ENCODE measurements at regions not wholly inside any gene's neighbourhood (a gene's known extent, or its start where the extent isn't known, plus 50 kb on each side); places are given as distances from the start of the nearest gene placed in this dataset.

DNA sequence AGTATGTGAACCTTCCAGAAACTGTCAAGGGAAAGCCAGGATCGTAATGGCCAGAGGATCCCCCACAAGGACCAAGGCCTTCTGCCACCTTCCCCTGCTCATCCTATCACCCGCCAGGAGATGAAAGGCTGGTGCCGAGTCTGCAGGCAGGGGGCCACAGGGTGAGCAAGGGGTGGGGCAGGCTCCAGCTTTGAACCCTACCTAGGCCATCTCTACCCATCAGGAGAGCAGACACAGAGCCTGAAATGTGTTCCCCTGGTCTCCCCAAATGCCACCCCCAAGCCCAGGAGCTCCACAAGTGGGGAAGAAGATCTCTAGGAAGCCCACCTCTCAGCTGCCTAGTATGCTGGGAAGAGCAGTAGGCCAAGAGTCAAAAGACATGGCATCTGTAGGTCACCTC lies 95.1 kb downstream of the KCTD15 start:
- DNase-seq (ENCODE audit: low read depth, low spot score) = no peak
- Histone ChIP-seq H3K36me3 (ENCODE audit: insufficient read depth, low read length) (no peaks in the 10 kb centered on the region), H3K9me3 (ENCODE audit: low read depth, low read length) (no peaks in the 10 kb centered on the region), H3K9ac (ENCODE audit: insufficient read length) (no peak overlapping the region), H3K27ac (no peak overlapping the region), H3K4me3 (no peak overlapping the region)
- no peak for TF ChIP-seq FOXP2 (optimal IDR thresholded peaks at IDR 0.05; ENCODE audit: control extremely low read depth, extremely low read length, insufficient read depth)
- TF ChIP-seq POLR2AphosphoS5 (IDR thresholded peaks at IDR 0.05; ENCODE audit: borderline replicate concordance, low read depth, low read length) = no peak
- TF ChIP-seq EZH2 (IDR thresholded peaks at IDR 0.05) = no peak

DNA sequence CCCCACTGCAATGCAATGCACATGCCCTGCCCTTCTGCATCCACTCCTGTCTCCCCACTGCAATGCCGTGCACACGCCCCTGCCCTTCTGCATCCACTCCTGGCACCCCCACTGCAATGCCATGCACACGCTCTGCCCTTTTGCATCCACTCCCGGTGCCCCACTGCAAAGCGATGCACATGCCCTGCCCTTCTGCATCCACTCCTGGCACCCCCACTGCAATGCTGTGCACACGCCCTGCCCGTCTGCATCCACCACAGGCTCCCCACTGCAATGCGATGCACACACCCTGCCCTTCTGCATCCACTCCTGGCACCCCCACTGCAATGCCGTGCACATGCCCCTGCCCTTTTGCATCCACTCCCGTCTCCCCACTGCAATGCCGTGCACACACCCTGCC lies 98.1 kb downstream of the KCTD15 start:
- Histone ChIP-seq H3K27ac (no peak overlapping the region), H3K9ac (ENCODE audit: insufficient read length) (no peak overlapping the region), H3K4me3 (no peak overlapping the region), H3K36me3 (ENCODE audit: insufficient read depth, low read length) (no peaks in the 10 kb centered on the region), H3K9me3 (ENCODE audit: low read depth, low read length) (peaks cover 4% of the 10 kb centered on the region; the same call in 1 of the 2 replicates)
- TF ChIP-seq EZH2 (IDR thresholded peaks at IDR 0.05) = no peak
- no peak for TF ChIP-seq POLR2AphosphoS5 (IDR thresholded peaks at IDR 0.05; ENCODE audit: borderline replicate concordance, low read depth, low read length)
- TF ChIP-seq FOXP2 (optimal IDR thresholded peaks at IDR 0.05; ENCODE audit: control extremely low read depth, extremely low read length, insufficient read depth) = no peak
- no peak for DNase-seq (ENCODE audit: low read depth, low spot score)

DNA sequence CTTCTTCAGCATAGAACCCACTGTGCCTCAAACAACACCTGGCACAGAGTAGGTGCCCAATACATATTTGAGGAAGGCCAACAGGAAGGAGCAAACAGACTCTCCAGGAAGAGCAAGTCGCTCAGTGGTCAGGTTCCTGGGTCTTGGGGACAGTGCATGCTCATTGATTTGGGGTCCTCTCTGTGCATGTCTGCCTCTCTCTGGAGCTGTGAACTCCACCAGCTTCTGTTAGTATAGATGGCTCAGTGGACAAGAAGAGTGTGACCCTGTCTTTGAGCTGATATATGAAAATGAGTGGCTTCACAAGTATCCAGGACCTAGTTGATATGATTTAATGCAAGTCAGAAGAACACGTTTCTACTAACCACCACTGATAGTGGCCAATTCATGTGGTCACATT lies 98.7 kb downstream of the KCTD15 start:
- Histone ChIP-seq H3K27ac (no peak overlapping the region), H3K9me3 (ENCODE audit: low read depth, low read length) (peaks cover 4% of the 10 kb centered on the region; the same call in 1 of the 2 replicates), H3K9ac (ENCODE audit: insufficient read length) (no peak overlapping the region), H3K36me3 (ENCODE audit: insufficient read depth, low read length) (no peaks in the 10 kb centered on the region), H3K4me3 (no peak overlapping the region)
- no peak for DNase-seq (ENCODE audit: low read depth, low spot score)
- TF ChIP-seq EZH2 (IDR thresholded peaks at IDR 0.05) = no peak
- no peak for TF ChIP-seq POLR2AphosphoS5 (IDR thresholded peaks at IDR 0.05; ENCODE audit: borderline replicate concordance, low read depth, low read length)
- TF ChIP-seq FOXP2 (optimal IDR thresholded peaks at IDR 0.05; ENCODE audit: control extremely low read depth, extremely low read length, insufficient read depth) = no peak

DNA sequence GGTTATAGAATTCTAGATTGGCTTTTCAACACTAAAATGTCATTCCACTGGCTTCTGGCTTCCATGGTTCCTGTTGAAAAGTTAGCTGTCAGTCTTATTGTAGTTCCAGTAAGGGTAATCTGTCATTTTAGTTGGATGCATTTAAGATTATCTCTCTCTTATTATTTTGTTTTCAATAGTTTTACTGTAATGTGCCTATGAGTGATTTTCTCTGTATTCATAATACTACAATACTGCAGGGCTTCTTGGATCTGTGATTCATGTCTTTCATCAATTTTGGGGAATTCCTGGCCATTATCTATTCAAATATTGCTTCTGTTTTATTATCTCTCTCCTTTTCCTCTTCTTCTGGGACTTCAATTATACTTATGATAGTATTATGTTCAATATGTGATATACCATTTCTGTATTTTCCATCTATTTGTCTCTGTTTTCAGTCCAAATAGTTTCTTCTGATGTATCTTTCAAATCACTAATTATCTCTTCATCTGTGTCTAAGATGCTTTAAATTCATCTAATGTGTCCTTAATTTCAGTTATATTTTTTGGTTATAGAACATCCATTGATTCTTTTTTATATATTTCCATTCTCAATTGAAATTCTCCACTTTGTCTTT lies 101.5 kb downstream of the KCTD15 start:
- Histone ChIP-seq H3K9me3 (ENCODE audit: low read depth, low read length) (peaks cover 4% of the 10 kb centered on the region; the same call in 1 of the 2 replicates), H3K36me3 (ENCODE audit: insufficient read depth, low read length) (no peaks in the 10 kb centered on the region), H3K9ac (ENCODE audit: insufficient read length) (no peak overlapping the region), H3K4me3 (no peak overlapping the region), H3K27ac (no peak overlapping the region)
- no peak for DNase-seq (ENCODE audit: low read depth, low spot score)
- TF ChIP-seq POLR2AphosphoS5 (IDR thresholded peaks at IDR 0.05; ENCODE audit: borderline replicate concordance, low read depth, low read length) (no peak), FOXP2 (optimal IDR thresholded peaks at IDR 0.05; ENCODE audit: control extremely low read depth, extremely low read length, insufficient read depth) (no peak), EZH2 (IDR thresholded peaks at IDR 0.05) (no peak)

DNA sequence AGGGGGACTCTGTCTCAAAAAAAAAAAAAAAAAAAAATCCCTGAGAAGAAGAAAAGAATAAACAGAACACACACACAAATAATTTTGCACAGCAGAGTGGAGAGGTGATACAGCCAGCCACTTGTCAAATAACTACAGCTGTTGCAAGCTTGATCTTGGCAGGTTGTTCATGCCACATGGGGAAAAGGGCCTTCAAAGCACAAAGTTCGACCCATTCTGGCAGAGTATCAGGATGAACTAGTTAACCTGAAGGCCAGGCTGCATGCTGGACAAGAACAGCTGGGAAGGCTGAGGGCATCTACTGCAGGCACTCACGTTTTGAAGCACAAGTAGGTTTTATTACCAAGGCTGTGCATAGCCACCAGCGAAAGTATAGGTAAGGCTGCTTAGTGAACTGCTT lies 104.1 kb downstream of the KCTD15 start:
- H3K36me3 ChIP-seq (ENCODE audit: insufficient read depth, low read length) = no peaks in the 10 kb centered on the region
- no peak overlapping the region for H3K9ac ChIP-seq (ENCODE audit: insufficient read length)
- H3K27ac ChIP-seq = no peak overlapping the region
- no peak overlapping the region for H3K4me3 ChIP-seq
- no peak for DNase-seq (ENCODE audit: low read depth, low spot score)
- TF ChIP-seq FOXP2 (optimal IDR thresholded peaks at IDR 0.05; ENCODE audit: control extremely low read depth, extremely low read length, insufficient read depth) (no peak), EZH2 (IDR thresholded peaks at IDR 0.05) (no peak), POLR2AphosphoS5 (IDR thresholded peaks at IDR 0.05; ENCODE audit: borderline replicate concordance, low read depth, low read length) (no peak)
- H3K9me3 ChIP-seq (ENCODE audit: low read depth, low read length) = peaks cover 4% of the 10 kb centered on the region; the same call in 1 of the 2 replicates

DNA sequence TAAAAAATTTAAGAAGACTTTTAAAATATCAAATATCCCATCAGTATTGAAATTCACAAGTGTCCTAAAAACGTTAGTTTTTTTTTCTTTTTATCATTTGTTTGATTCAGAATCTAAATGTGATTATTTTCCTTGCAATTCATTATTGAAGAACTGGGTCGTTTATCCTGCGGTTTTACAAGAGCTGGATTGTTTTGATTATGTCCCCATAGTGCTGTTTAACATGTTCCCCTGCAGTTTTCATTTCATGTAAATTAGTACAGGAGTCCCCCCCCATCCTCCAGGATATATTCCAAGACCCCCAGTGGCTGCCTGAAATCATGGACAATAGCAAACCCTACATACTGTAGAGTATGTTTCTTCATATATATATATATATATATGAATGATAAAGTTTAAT lies 105.7 kb downstream of the KCTD15 start:
- Histone ChIP-seq H3K4me3 (no peak overlapping the region), H3K36me3 (ENCODE audit: insufficient read depth, low read length) (no peaks in the 10 kb centered on the region), H3K9ac (ENCODE audit: insufficient read length) (no peak overlapping the region), H3K27ac (no peak overlapping the region), H3K9me3 (ENCODE audit: low read depth, low read length) (peaks cover 4% of the 10 kb centered on the region; the same call in 1 of the 2 replicates)
- no peak for DNase-seq (ENCODE audit: low read depth, low spot score)
- TF ChIP-seq EZH2 (IDR thresholded peaks at IDR 0.05) = no peak
- no peak for TF ChIP-seq POLR2AphosphoS5 (IDR thresholded peaks at IDR 0.05; ENCODE audit: borderline replicate concordance, low read depth, low read length)
- no peak for TF ChIP-seq FOXP2 (optimal IDR thresholded peaks at IDR 0.05; ENCODE audit: control extremely low read depth, extremely low read length, insufficient read depth)

DNA sequence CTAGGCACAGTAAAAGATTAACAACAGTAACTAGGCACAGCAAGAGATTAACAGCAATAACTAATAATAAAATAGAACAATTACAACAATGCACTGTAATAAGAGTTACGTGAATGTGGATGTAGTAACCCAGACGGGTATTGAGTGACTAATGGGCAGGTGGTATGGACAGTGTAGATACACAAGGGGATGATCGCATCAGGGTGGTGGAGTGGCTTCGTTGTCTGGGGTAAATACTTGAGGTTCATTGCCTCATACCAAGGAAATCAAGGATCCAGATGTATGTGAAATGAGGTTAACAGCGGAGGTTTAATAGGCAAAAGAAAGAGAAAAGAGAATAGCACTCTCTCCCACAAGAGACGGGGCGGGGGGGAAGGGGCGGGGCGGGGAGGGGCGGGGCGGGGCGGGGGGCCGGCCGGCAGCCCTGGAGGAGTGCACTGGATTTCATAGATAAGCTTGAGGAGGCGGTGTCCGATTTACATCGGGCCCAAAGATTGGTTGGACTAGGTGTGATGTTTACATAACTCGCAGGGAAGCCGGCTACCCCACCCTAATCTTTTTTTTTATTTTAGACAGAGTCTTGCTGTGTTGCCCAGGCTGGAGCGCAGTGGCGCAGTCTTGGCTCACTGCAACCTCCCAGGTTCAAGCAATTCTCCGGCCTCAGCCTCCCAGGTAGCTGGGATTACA lies 106.3 kb downstream of the KCTD15 start:
- Histone ChIP-seq H3K4me3 (no peak overlapping the region), H3K27ac (no peak overlapping the region), H3K36me3 (ENCODE audit: insufficient read depth, low read length) (no peaks in the 10 kb centered on the region), H3K9ac (ENCODE audit: insufficient read length) (no peak overlapping the region), H3K9me3 (ENCODE audit: low read depth, low read length) (peaks cover 3% of the 10 kb centered on the region; the same call in 1 of the 2 replicates)
- TF ChIP-seq POLR2AphosphoS5 (IDR thresholded peaks at IDR 0.05; ENCODE audit: borderline replicate concordance, low read depth, low read length) (no peak), EZH2 (IDR thresholded peaks at IDR 0.05) (no peak)
- DNase-seq (ENCODE audit: low read depth, low spot score) = no peak

DNA sequence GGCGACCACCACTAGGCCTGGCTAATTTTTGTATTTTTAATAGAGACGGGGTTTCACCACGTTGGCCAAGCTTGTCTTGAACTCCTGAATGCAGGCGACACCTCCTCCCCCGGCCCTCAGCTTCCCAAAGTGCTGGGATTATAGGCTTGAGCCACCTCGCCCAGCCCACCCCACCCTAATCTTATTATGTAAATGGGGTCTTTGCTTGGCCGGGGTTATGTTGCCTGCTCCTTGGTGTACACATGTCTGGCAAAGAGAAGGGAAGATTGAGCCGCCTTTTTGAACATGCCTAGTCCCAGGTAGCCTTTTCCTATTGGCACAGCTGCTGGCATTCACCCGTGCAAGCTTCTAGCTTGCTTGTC lies 106.8 kb downstream of the KCTD15 start:
- Histone ChIP-seq H3K36me3 (ENCODE audit: insufficient read depth, low read length) (no peaks in the 10 kb centered on the region), H3K4me3 (no peak overlapping the region), H3K9me3 (ENCODE audit: low read depth, low read length) (no peaks in the 10 kb centered on the region), H3K27ac (no peak overlapping the region), H3K9ac (ENCODE audit: insufficient read length) (no peak overlapping the region)
- DNase-seq (ENCODE audit: low read depth, low spot score) = no peak
- no peak for TF ChIP-seq POLR2AphosphoS5 (IDR thresholded peaks at IDR 0.05; ENCODE audit: borderline replicate concordance, low read depth, low read length)
- TF ChIP-seq EZH2 (IDR thresholded peaks at IDR 0.05) = no peak
- no peak for TF ChIP-seq FOXP2 (optimal IDR thresholded peaks at IDR 0.05; ENCODE audit: control extremely low read depth, extremely low read length, insufficient read depth)
